ENCODE measurements at regions not wholly inside any gene's neighbourhood (a gene's known extent, or its start where the extent isn't known, plus 50 kb on each side); places are given as distances from the start of the nearest gene placed in this dataset.

DNA sequence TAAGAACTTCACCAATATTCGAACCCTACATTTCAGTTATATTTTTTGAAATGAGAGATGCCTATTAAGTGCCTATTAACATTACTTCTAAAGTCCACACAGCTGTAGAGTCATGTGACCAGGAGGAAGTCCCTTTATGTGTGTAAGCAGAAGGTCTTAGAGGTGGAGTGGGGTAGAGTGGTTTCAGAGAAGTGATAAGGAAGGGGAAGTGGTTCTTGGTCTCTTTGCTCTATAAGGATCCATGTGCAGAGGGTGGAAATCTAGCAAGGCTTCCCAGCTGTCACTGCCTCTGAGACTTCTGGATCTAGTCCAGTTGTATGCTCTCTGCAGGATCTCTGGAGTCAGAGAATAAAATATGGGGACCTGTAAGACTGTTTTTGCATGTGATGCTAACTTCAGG, 673.9 kb downstream of the FLRT2 start:
- Histone ChIP-seq H3K36me3 (replicated peaks; ENCODE audit: insufficient read depth, low read length) (no peaks in the 10 kb centered on the region), H3K27me3 (replicated peaks; ENCODE audit: insufficient read depth, low read length) (no peaks in the 10 kb centered on the region), H3K4me3 (ENCODE audit: low read length) (no peak overlapping the region), H3F3A (ENCODE audit: insufficient read depth, low read length) (no peaks in the 10 kb centered on the region), H3K9me3 (replicated peaks; ENCODE audit: insufficient read depth, low read length) (no peaks in the 10 kb centered on the region), H3K4me1 (ENCODE audit: low read length) (0 out of 2 replicates have a peak, but pooled peaks cover 2% of the 10 kb centered on the region), H3K27ac (ENCODE audit: low read length) (peak overlapping the region; percentile 32; the same call in 1 of the 2 replicates), H3K9me2 (replicated peaks; ENCODE audit: insufficient read depth, low read length) (no peaks in the 10 kb centered on the region), H2AFZ (ENCODE audit: low read length) (0 out of 2 replicates have a peak overlapping the region, but pooled peaks have one; percentile 16), H3K79me2 (ENCODE audit: low read length) (no peaks in the 10 kb centered on the region), H3K9ac (ENCODE audit: low read length) (no peak overlapping the region), H3K4me2 (ENCODE audit: low read depth, low read length) (peak overlapping the region; percentile 10; the same call in 1 of the 2 replicates), H4K20me1 (ENCODE audit: insufficient read depth, low read length) (no peaks in the 10 kb centered on the region)
- DNase-seq, result peak; percentile 41
- TF ChIP-seq EZH2 (optimal IDR thresholded peaks at IDR 0.05; ENCODE audit: low read depth, low read length) (no peak), EZH2phosphoT487 (IDR thresholded peaks at IDR 0.05; ENCODE audit: low read length) (no peak)
- TF ChIP-seq, protein P1, sequence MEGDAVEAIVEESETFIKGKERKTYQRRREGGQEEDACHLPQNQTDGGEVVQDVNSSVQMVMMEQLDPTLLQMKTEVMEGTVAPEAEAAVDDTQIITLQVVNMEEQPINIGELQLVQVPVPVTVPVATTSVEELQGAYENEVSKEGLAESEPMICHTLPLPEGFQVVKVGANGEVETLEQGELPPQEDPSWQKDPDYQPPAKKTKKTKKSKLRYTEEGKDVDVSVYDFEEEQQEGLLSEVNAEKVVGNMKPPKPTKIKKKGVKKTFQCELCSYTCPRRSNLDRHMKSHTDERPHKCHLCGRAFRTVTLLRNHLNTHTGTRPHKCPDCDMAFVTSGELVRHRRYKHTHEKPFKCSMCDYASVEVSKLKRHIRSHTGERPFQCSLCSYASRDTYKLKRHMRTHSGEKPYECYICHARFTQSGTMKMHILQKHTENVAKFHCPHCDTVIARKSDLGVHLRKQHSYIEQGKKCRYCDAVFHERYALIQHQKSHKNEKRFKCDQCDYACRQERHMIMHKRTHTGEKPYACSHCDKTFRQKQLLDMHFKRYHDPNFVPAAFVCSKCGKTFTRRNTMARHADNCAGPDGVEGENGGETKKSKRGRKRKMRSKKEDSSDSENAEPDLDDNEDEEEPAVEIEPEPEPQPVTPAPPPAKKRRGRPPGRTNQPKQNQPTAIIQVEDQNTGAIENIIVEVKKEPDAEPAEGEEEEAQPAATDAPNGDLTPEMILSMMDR (IDR thresholded peaks at IDR 0.05; ENCODE audit: low read length), result no peak

- no peaks in the 10 kb centered on the region for H3K9me3 ChIP-seq (replicated peaks; ENCODE audit: insufficient read depth, low read length)
- H2AFZ ChIP-seq (ENCODE audit: low read length), result no peak overlapping the region
- H3K4me1 ChIP-seq (ENCODE audit: low read length), result no peaks in the 10 kb centered on the region
- no peak overlapping the region for H3K4me3 ChIP-seq (ENCODE audit: low read length)
- no peak overlapping the region for H3K27ac ChIP-seq (ENCODE audit: low read length)
- no peaks in the 10 kb centered on the region for H4K20me1 ChIP-seq (ENCODE audit: insufficient read depth, low read length)
- peak; percentile 7 for DNase-seq
- no peaks in the 10 kb centered on the region for H3K27me3 ChIP-seq (replicated peaks; ENCODE audit: insufficient read depth, low read length)
- TF ChIP-seq EZH2phosphoT487 (IDR thresholded peaks at IDR 0.05; ENCODE audit: low read length) (no peak), EZH2 (optimal IDR thresholded peaks at IDR 0.05; ENCODE audit: low read depth, low read length) (no peak)
- TF ChIP-seq, protein P1 (IDR thresholded peaks at IDR 0.05; ENCODE audit: low read length), result no peak
- no peaks in the 10 kb centered on the region for H3K36me3 ChIP-seq (replicated peaks; ENCODE audit: insufficient read depth, low read length)
- no peak overlapping the region for H3K9ac ChIP-seq (ENCODE audit: low read length)
- H3K9me2 ChIP-seq (replicated peaks; ENCODE audit: insufficient read depth, low read length), result no peaks in the 10 kb centered on the region
- H3K4me2 ChIP-seq (ENCODE audit: low read depth, low read length), result no peak overlapping the region
- no peaks in the 10 kb centered on the region for H3K79me2 ChIP-seq (ENCODE audit: low read length)
- H3F3A ChIP-seq (ENCODE audit: insufficient read depth, low read length), result no peaks in the 10 kb centered on the region
Observed at GRCh38 chr14:86196471-86196870, 666.5 kb downstream of the FLRT2 start.

DNA sequence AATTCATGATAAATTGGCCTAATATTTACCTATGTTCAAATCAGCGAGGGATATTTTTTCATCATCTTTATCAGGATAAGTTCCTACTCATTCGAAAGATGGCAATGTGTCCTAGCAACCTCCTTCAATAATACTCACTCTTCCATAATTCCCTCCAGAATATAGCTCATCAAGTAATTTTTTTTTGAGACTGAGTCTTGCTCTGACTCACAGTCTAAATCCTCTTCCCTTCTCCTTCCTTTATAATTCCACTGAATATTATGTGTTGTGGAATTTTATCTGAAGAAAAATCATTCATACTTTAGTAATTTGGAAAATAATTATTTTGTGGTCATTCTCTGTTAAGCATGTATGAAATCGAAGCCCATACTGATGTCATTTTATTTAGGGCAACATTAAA, 663.8 kb downstream of the FLRT2 start:
- Histone ChIP-seq H3K36me3 (replicated peaks; ENCODE audit: insufficient read depth, low read length) (no peaks in the 10 kb centered on the region), H3K79me2 (ENCODE audit: low read length) (no peaks in the 10 kb centered on the region), H3K9me3 (replicated peaks; ENCODE audit: insufficient read depth, low read length) (no peaks in the 10 kb centered on the region), H3F3A (ENCODE audit: insufficient read depth, low read length) (no peaks in the 10 kb centered on the region), H2AFZ (ENCODE audit: low read length) (no peak overlapping the region), H3K9ac (ENCODE audit: low read length) (no peak overlapping the region), H3K27ac (ENCODE audit: low read length) (no peak overlapping the region), H3K4me1 (ENCODE audit: low read length) (no peaks in the 10 kb centered on the region), H4K20me1 (ENCODE audit: insufficient read depth, low read length) (no peaks in the 10 kb centered on the region), H3K4me2 (ENCODE audit: low read depth, low read length) (no peak overlapping the region), H3K9me2 (replicated peaks; ENCODE audit: insufficient read depth, low read length) (no peaks in the 10 kb centered on the region), H3K4me3 (ENCODE audit: low read length) (no peak overlapping the region), H3K27me3 (replicated peaks; ENCODE audit: insufficient read depth, low read length) (no peaks in the 10 kb centered on the region)
- no peak for TF ChIP-seq EZH2 (optimal IDR thresholded peaks at IDR 0.05; ENCODE audit: low read depth, low read length)
- TF ChIP-seq EZH2phosphoT487 (IDR thresholded peaks at IDR 0.05; ENCODE audit: low read length), result no peak
- TF ChIP-seq, protein P1 (IDR thresholded peaks at IDR 0.05; ENCODE audit: low read length), result no peak
- no peak for DNase-seq
